IMR-90 (cell line): ENCODE measurements at regions not wholly inside any gene's neighbourhood (a gene's known extent, or its start where the extent isn't known, plus 50 kb on each side); places are given as distances from the start of the nearest gene placed in this dataset.

Source experiments
- ATAC-seq: fragments of 200-7000 bp; cut with Tn5 transposase; 2 replicates; pipeline ENCODE4 v1.9.1; 2020; ENCODE audit warnings: low read depth, mild to moderate bottlenecking, moderate library complexity
- BruUV-seq: library from RNA; stranded (reverse); fragments of 400-500 nt; replicated peaks from 2 replicates; lab custom pipeline; 2021; lab: Mats Ljungman, UMichigan
- CTCF ChIA-PET: fragments of 300-600 bp; formaldehyde crosslinking; extraction: SDS; loops from one replicate; lab custom pipeline; 2021; ENCODE audit warnings: antibody characterized with exemption; lab: Yijun Ruan, JAX
- POLR2A ChIA-PET: fragments of 300-600 bp; sonication (Branson Sonifier 250); formaldehyde crosslinking; loops from one replicate; lab custom pipeline; 2022; ENCODE audit warnings: antibody characterized with exemption; ENCODE audit not compliant: unreplicated experiment; lab: Charles Lee
- DNase-seq: peaks from one replicate; pipeline ENCODE4 v3.0.0; 2013
- H2AFZ ChIP-seq: replicated peaks from 2 replicates; pipeline ENCODE3; 2013; ENCODE audit warnings: low read length, mild to moderate bottlenecking; ENCODE audit not compliant: poor library complexity
- H2AK5ac ChIP-seq: 2 replicates; pipeline ENCODE4 v1.6.1; 2013; ENCODE audit warnings: low read depth, low read length, inconsistent platforms
- H2AK9ac ChIP-seq: replicated peaks from 2 replicates; pipeline ENCODE3; 2013; ENCODE audit warnings: mild to moderate bottlenecking, low read depth, low read length, moderate library complexity; ENCODE audit not compliant: poor library complexity
- H2BK120ac ChIP-seq: 2 replicates; pipeline ENCODE4 v1.6.1; 2013; ENCODE audit warnings: low read depth, low read length, inconsistent platforms
- H2BK15ac ChIP-seq: 3 replicates; pipeline ENCODE4 v1.6.1; 2013; ENCODE audit warnings: low read depth, low read length, inconsistent platforms
- H2BK20ac ChIP-seq: 2 replicates; pipeline ENCODE4 v1.6.1; 2013; ENCODE audit warnings: low read depth, mild to moderate bottlenecking, inconsistent platforms, low read length, moderate library complexity
- H2BK5ac ChIP-seq: 2 replicates; pipeline ENCODE4 v1.6.1; 2013; ENCODE audit warnings: mild to moderate bottlenecking, low read depth, low read length, inconsistent platforms; ENCODE audit not compliant: poor library complexity, severe bottlenecking
- H3K14ac ChIP-seq: replicated peaks from 2 replicates; pipeline ENCODE4 v1.6.1; 2013; ENCODE audit warnings: low read depth, low read length, inconsistent platforms
- H3K18ac ChIP-seq: 2 replicates; pipeline ENCODE4 v1.6.1; 2013; ENCODE audit warnings: low read depth, low read length, control low read depth
- H3K23ac ChIP-seq: 2 replicates; pipeline ENCODE4 v1.6.1; 2013; ENCODE audit warnings: low read depth, low read length, inconsistent platforms
- H3K27ac ChIP-seq: 2 replicates; pipeline ENCODE4 v1.5.1; 2013; ENCODE audit warnings: mild to moderate bottlenecking, control low read depth, low read length; ENCODE audit not compliant: insufficient read depth
- H3K27me3 ChIP-seq: 2 replicates; pipeline ENCODE4 v1.6.1; 2013; ENCODE audit warnings: low read length; ENCODE audit not compliant: control insufficient read depth, insufficient read depth
- H3K36me3 ChIP-seq: 2 replicates; pipeline ENCODE4 v1.6.1; 2013; ENCODE audit warnings: low read length, mixed read lengths; ENCODE audit not compliant: control insufficient read depth, insufficient read depth
- H3K4ac ChIP-seq: 2 replicates; pipeline ENCODE4 v1.6.1; 2013; ENCODE audit warnings: low read depth, low read length, inconsistent platforms
- H3K4me1 ChIP-seq: 2 replicates; pipeline ENCODE4 v1.6.1; 2013; ENCODE audit warnings: low read length, mixed read lengths; ENCODE audit not compliant: control insufficient read depth, insufficient read depth
- H3K4me2 ChIP-seq: 2 replicates; pipeline ENCODE4 v1.6.1; 2013; ENCODE audit warnings: low read depth, mild to moderate bottlenecking, control low read depth, low read length, moderate library complexity
- H3K4me3 ChIP-seq: 2 replicates; pipeline ENCODE4 v1.5.1; 2013; ENCODE audit warnings: low read depth, mild to moderate bottlenecking, control low read depth, low read length, moderate library complexity; ENCODE audit not compliant: insufficient read depth
- H3K56ac ChIP-seq: 2 replicates; pipeline ENCODE4 v1.6.1; 2013; ENCODE audit warnings: low read length, inconsistent platforms; ENCODE audit not compliant: insufficient read depth; ENCODE audit errors: extremely low read depth
- H3K79me1 ChIP-seq, 2 experiments: 2 replicates each; pipeline ENCODE4 v1.6.1; 2013; ENCODE audit warnings: low read length in 2 of 2, inconsistent platforms in 1 of 2, low read depth in 1 of 2
- H3K9ac ChIP-seq: 2 replicates; pipeline ENCODE4 v1.6.1; 2013; ENCODE audit warnings: low read depth, low read length, control low read depth
- H3K9me1 ChIP-seq: 2 replicates; pipeline ENCODE4 v1.6.1; 2013; ENCODE audit warnings: low read length, inconsistent platforms; ENCODE audit not compliant: insufficient read depth
- H3K9me3 ChIP-seq: 2 replicates; pipeline ENCODE4 v1.6.1; 2013; ENCODE audit warnings: low read length; ENCODE audit not compliant: control insufficient read depth, insufficient read depth
- H4K20me1 ChIP-seq: 2 replicates; pipeline ENCODE4 v1.6.1; 2013; ENCODE audit warnings: low read length, inconsistent platforms; ENCODE audit not compliant: insufficient read depth
- H4K5ac ChIP-seq: 2 replicates; pipeline ENCODE4 v1.6.1; 2013; ENCODE audit warnings: mild to moderate bottlenecking, low read depth, low read length, control low read depth
- H4K8ac ChIP-seq, 2 experiments: 2 replicates each; pipeline ENCODE4 v1.6.1; 2013; ENCODE audit warnings: low read depth in 2 of 2, low read length in 2 of 2, control low read depth in 1 of 2, inconsistent platforms in 1 of 2
- H4K91ac ChIP-seq: 2 replicates; pipeline ENCODE4 v1.6.1; 2013; ENCODE audit warnings: low read depth, low read length, inconsistent platforms; ENCODE audit not compliant: insufficient read depth
- CEBPB ChIP-seq: IDR thresholded peaks from 2 replicates; pipeline ENCODE4 v1.6.1; 2012; ENCODE audit warnings: low read depth, low read length, improper control_type of control experiment
- FOS ChIP-seq: fragments of 150-350 bp; IDR thresholded peaks from 2 replicates; pipeline ENCODE4 v1.6.1; 2016; ENCODE audit warnings: low read depth, low read length
- WGBS, 2 experiments: methylation state at CpG; one replicate each; pipeline versions ENCODE4 v1.1.5 to v1.1.7; 2013; ENCODE audit warnings: missing lambda C conversion rate in 2 of 2; ENCODE audit not compliant: insufficient read length in 1 of 2; ENCODE audit errors: extremely low coverage in 2 of 2; 5-methylcytosine and 5-hydroxymethylcytosine counted together
- dilution Hi-C: fragments of 300-500 bp; cut with HindIII; formaldehyde crosslinking; loops from one replicate; pipeline ENCODE4 v1.14.3; 2018; ENCODE audit warnings: low sequenced_read_pairs; ENCODE audit not compliant: unreplicated experiment
- in situ Hi-C: fragments of 300-500 bp; cut with MboI; formaldehyde crosslinking; loops from 3 replicates; pipeline ENCODE4 v1.14.3; 2019; ENCODE audit warnings: low sequenced_read_pairs, inconsistent platforms, mixed read lengths
- intact Hi-C: fragments of 100-400 bp; cut with micrococcal nuclease; formaldehyde crosslinking; loops from 2 replicates; pipeline ENCODE4 v1.10.0; 2022

GRCh38 chr14:100406505-100407131 lies 83.5 kb downstream of the SLC25A47 start:
- Histone ChIP-seq H3K4ac (no peak overlapping the region), H3K9ac (no peak overlapping the region), H3K4me3 (no peak overlapping the region), H2BK120ac (no peak overlapping the region), H2BK15ac (no peak overlapping the region), H3K4me2 (no peak overlapping the region), H3K23ac (no peak overlapping the region), H3K27me3 (no peaks in the 10 kb centered on the region), H3K56ac (no peak overlapping the region), H3K36me3 (no peaks in the 10 kb centered on the region), H2AK5ac (no peak overlapping the region), H3K14ac (no peak overlapping the region; the same call in 1 of the 2 replicates), H4K20me1 (peaks cover 9% of the 10 kb centered on the region; the same call in 1 of the 2 replicates), H4K91ac (no peak overlapping the region), H3K18ac (no peak overlapping the region), H3K9me1 (peaks cover 8% of the 10 kb centered on the region; the same call in 1 of the 2 replicates), H4K8ac (no peak overlapping the region), H3K9me3 (no peaks in the 10 kb centered on the region), H2BK5ac (no peak overlapping the region), H3K27ac (no peak overlapping the region), H2BK20ac (no peak overlapping the region), H3K79me1 (peaks cover 6 to 38% of the 10 kb centered on the region in 2 experiments; a peak in 3 of 4 replicates), H3K4me1 (peaks cover 10% of the 10 kb centered on the region), H4K5ac (no peak overlapping the region), H2AK9ac (no peak overlapping the region), H2AFZ (peak overlapping the region; percentile 13)
- CTCF ChIA-PET = no interaction called here
- POLR2A ChIA-PET = no interaction called here
- peak; percentile 32 for DNase-seq
- no peak for ATAC-seq
- dilution Hi-C loops (no loop called here), intact Hi-C loops (no loop called here), in situ Hi-C loops (loop anchor here (10.0 to 25.0 kb wide), 2 partner anchors 428 to 831 kb away; no protein-coding TSS in a partner anchor)
- TF ChIP-seq CEBPB (peak; percentile 20; the same call in 1 of the 2 replicates), FOS (no peak)
- 79% methylated on average over 6 of the region's 10 CpGs; no CpG with 5 or more reads in 1 of the 2 experiments for WGBS, 2 experiments
- no TSS peak for BruUV-seq
